A673 (cell line): ENCODE measurements at regions not wholly inside any gene's neighbourhood (a gene's known extent, or its start where the extent isn't known, plus 50 kb on each side); places are given as distances from the start of the nearest gene placed in this dataset.

Experiments used
- BruUV-seq: library from RNA; stranded (reverse); fragments of 400-500 nt; replicated peaks from 2 replicates; lab custom pipeline; 2021; lab: Mats Ljungman, UMichigan
- CTCF ChIA-PET: fragments of 300-600 bp; sonication (Branson Sonifier 250); formaldehyde crosslinking; loops from one replicate; lab custom pipeline; 2022; ENCODE audit warnings: antibody characterized with exemption; lab: Charles Lee
- POLR2A ChIA-PET: fragments of 300-600 bp; sonication (Branson Sonifier 250); formaldehyde crosslinking; loops from one replicate; lab custom pipeline; 2022; ENCODE audit warnings: antibody characterized with exemption; ENCODE audit not compliant: low non-redundant PET; lab: Charles Lee
- DNase-seq: peaks from one replicate; pipeline ENCODE4 v3.0.0-alpha.2; 2015; ENCODE audit warnings: low spot score
- H3K27ac ChIP-seq: fragments of 200-600 bp; sonication (generic); 2 replicates; pipeline ENCODE4 v1.5.1; 2016; ENCODE audit warnings: mixed run types, low read depth, mild to moderate bottlenecking, mixed read lengths, antibody characterized with exemption, low read length; ENCODE audit not compliant: poor library complexity, severe bottlenecking
- H3K27me3 ChIP-seq: fragments of 200-600 bp; sonication (generic); replicated peaks from 2 replicates; pipeline ENCODE4 v1.6.1; 2017; ENCODE audit warnings: mixed run types, low read depth, mild to moderate bottlenecking, mixed read lengths, antibody characterized with exemption, low read length; ENCODE audit not compliant: insufficient read depth, poor library complexity
- H3K36me3 ChIP-seq: fragments of 200-600 bp; sonication (generic); 2 replicates; pipeline ENCODE4 v1.6.1; 2016; ENCODE audit warnings: mixed run types, mild to moderate bottlenecking, mixed read lengths, antibody characterized with exemption, low read length; ENCODE audit not compliant: insufficient read depth, poor library complexity, severe bottlenecking
- H3K4me1 ChIP-seq: fragments of 200-600 bp; sonication (generic); 2 replicates; pipeline ENCODE4 v1.6.1; 2017; ENCODE audit warnings: mixed run types, mild to moderate bottlenecking, mixed read lengths, antibody characterized with exemption, low read length; ENCODE audit not compliant: insufficient read depth, poor library complexity, severe bottlenecking
- H3K4me3 ChIP-seq: fragments of 200-600 bp; sonication (generic); 2 replicates; pipeline ENCODE4 v1.5.1; 2016; ENCODE audit warnings: low read depth, mixed run types, mild to moderate bottlenecking, mixed read lengths, low read length; ENCODE audit not compliant: poor library complexity, severe bottlenecking
- H3K9me3 ChIP-seq: fragments of 200-600 bp; sonication (generic); 2 replicates; pipeline ENCODE4 v1.6.1; 2016; ENCODE audit warnings: mixed run types, low read depth, mild to moderate bottlenecking, mixed read lengths, antibody characterized with exemption, low read length; ENCODE audit not compliant: poor library complexity, severe bottlenecking
- CTCF ChIP-seq: fragments of 300-800, 200-600 bp; sonication (generic); conservative IDR thresholded peaks from 2 replicates; pipeline ENCODE4 v1.5.1; 2017; ENCODE audit warnings: low read depth, mild to moderate bottlenecking, antibody characterized with exemption, low read length, moderate library complexity, mixed read lengths
- EZH2 ChIP-seq: fragments of 200-600 bp; sonication (generic); IDR thresholded peaks from 2 replicates; pipeline ENCODE4 v1.6.1; 2017; ENCODE audit warnings: borderline replicate concordance, low read depth, mild to moderate bottlenecking, mixed read lengths, antibody characterized with exemption, low read length; ENCODE audit not compliant: poor library complexity, severe bottlenecking
- intact Hi-C: fragments of 100-400 bp; cut with micrococcal nuclease; formaldehyde crosslinking; loops from one replicate; pipeline ENCODE4 v1.10.0; 2022; ENCODE audit not compliant: unreplicated experiment

GRCh38 chr12:83622205-83622604, 935.5 kb downstream of the TMTC2 start:
- CTCF ChIA-PET = no interaction called here
- no peaks in the 10 kb centered on the region for H3K27me3 ChIP-seq
- TF ChIP-seq EZH2 (no peak), CTCF (no peak)
- no peak overlapping the region for H3K27ac ChIP-seq
- no peaks in the 10 kb centered on the region for H3K9me3 ChIP-seq
- H3K4me1 ChIP-seq = no peaks in the 10 kb centered on the region
- DNase-seq = no peak
- no TSS peak for BruUV-seq
- intact Hi-C loops = no loop called here
- no peaks in the 10 kb centered on the region for H3K36me3 ChIP-seq
- H3K4me3 ChIP-seq = no peak overlapping the region
- POLR2A ChIA-PET = no interaction called here

GRCh38 chr12:83619973-83620372, 933.3 kb downstream of the TMTC2 start:
- H3K27me3 ChIP-seq = no peaks in the 10 kb centered on the region
- TF ChIP-seq CTCF (no peak), EZH2 (no peak)
- no peak for DNase-seq
- H3K36me3 ChIP-seq = no peaks in the 10 kb centered on the region
- peaks cover 5% of the 10 kb centered on the region for H3K9me3 ChIP-seq
- CTCF ChIA-PET = no interaction called here
- POLR2A ChIA-PET = no interaction called here
- H3K4me1 ChIP-seq = no peaks in the 10 kb centered on the region
- no peak overlapping the region for H3K4me3 ChIP-seq
- intact Hi-C loops = no loop called here
- BruUV-seq = no TSS peak
- no peak overlapping the region for H3K27ac ChIP-seq

- Histone ChIP-seq H3K36me3 (no peaks in the 10 kb centered on the region), H3K4me1 (no peaks in the 10 kb centered on the region), H3K4me3 (no peak overlapping the region), H3K9me3 (peaks cover 20% of the 10 kb centered on the region), H3K27me3 (no peaks in the 10 kb centered on the region), H3K27ac (no peak overlapping the region)
- CTCF ChIA-PET = no interaction called here
- no TSS peak for BruUV-seq
- DNase-seq = no peak
- POLR2A ChIA-PET = no interaction called here
- no peak for TF ChIP-seq CTCF
- intact Hi-C loops = no loop called here
Observed at GRCh38 chr12:83615152-83615551, 928.4 kb downstream of the TMTC2 start.
